HepG2 (cell line): ENCODE measurements at regions not wholly inside any gene's neighbourhood (a gene's known extent, or its start where the extent isn't known, plus 50 kb on each side); places are given as distances from the start of the nearest gene placed in this dataset.

Source experiments
- ATAC-seq: fragments of 200-7000 bp; cut with Tn5 transposase; 3 replicates; pipeline ENCODE4 v1.9.1; 2020; ENCODE audit warnings: mild to moderate bottlenecking, moderate library complexity
- BruUV-seq: library from RNA; stranded (reverse); fragments of 400-500 nt; replicated peaks from 2 replicates; lab custom pipeline; 2021; lab: Mats Ljungman, UMichigan
- CTCF ChIA-PET: fragments of 300-600 bp; formaldehyde crosslinking; extraction: SDS; loops from one replicate; lab custom pipeline; 2021; ENCODE audit warnings: low total read pairs, inconsistent platforms, low intra/inter-chr PET ratio; lab: Yijun Ruan, JAX
- POLR2A ChIA-PET: fragments of 350-600 bp; sonication (Branson Sonifier 250); formaldehyde crosslinking; loops from one replicate; lab custom pipeline; 2020; ENCODE audit warnings: antibody characterized with exemption, inconsistent platforms; lab: Yijun Ruan, JAX
- DNase-seq: peaks from one replicate; pipeline ENCODE4 v3.0.0-alpha.2; 2015; ENCODE audit warnings: low spot score
- FAIRE-seq: peaks from 3 replicates; lab custom pipeline; 2011; peaks lifted over from hg19 to GRCh38; lab: Jason Lieb, UNC
- H2AFZ ChIP-seq: one replicate; pipeline ENCODE4 v1.6.1; 2011; ENCODE audit warnings: low read length, inconsistent platforms
- H3K27ac ChIP-seq: fragments of 300-600 bp; 3 replicates; pipeline ENCODE4 v1.8.0; 2011; ENCODE audit warnings: mixed run types, mild to moderate bottlenecking, mixed read lengths, low read length, inconsistent platforms; ENCODE audit not compliant: insufficient read depth; ENCODE audit errors: extremely low read length
- H3K27me3 ChIP-seq, 2 experiments: fragments of 200-600 bp in 1 of 2; 2 replicates in 1 of 2; 3 replicates in 1 of 2; pipeline versions ENCODE4 v1.6.0 to v1.8.0; 2011; ENCODE audit warnings: low read length in 2 of 2, mild to moderate bottlenecking in 2 of 2, moderate library complexity in 2 of 2, inconsistent platforms in 1 of 2; ENCODE audit not compliant: insufficient read depth in 2 of 2, control insufficient read depth in 1 of 2
- H3K36me3 ChIP-seq, 2 experiments: fragments of 200-600 bp in 1 of 2; replicated peaks in 1 of 2; 2 replicates in 1 of 2; 3 replicates in 1 of 2; pipeline versions ENCODE4 v1.5.1 to v1.8.0; 2011; ENCODE audit warnings: low read length in 2 of 2, inconsistent platforms in 1 of 2; ENCODE audit not compliant: insufficient read depth in 2 of 2, control insufficient read depth in 1 of 2
- H3K4me1 ChIP-seq: 2 replicates; pipeline ENCODE4 v1.5.1; 2012; ENCODE audit warnings: low read length, inconsistent platforms; ENCODE audit not compliant: insufficient read depth
- H3K4me2 ChIP-seq: 2 replicates; pipeline ENCODE4 v1.6.0; 2011; ENCODE audit warnings: low read depth, low read length, inconsistent platforms
- H3K4me3 ChIP-seq, 3 experiments: fragments of 200-600 bp in 1 of 3; sonication (generic), shearing (Covaris generic) in 1 of 3; replicated peaks in 1 of 3; 2 replicates each; pipeline ENCODE4 v1.5.1; 2011 to 2016; ENCODE audit warnings: low read length in 3 of 3, inconsistent platforms in 2 of 3, low read depth in 2 of 3, mild to moderate bottlenecking in 2 of 3, control low read depth in 1 of 3, mixed read lengths in 1 of 3; ENCODE audit not compliant: insufficient read depth in 1 of 3
- H3K79me2 ChIP-seq: one replicate; pipeline ENCODE4 v1.6.1; 2011; ENCODE audit warnings: low read length, inconsistent platforms; ENCODE audit not compliant: insufficient read depth
- H3K9ac ChIP-seq: 2 replicates; pipeline ENCODE4 v1.6.0; 2011; ENCODE audit warnings: mild to moderate bottlenecking, low read depth, low read length, inconsistent platforms; ENCODE audit not compliant: insufficient read depth
- H3K9me3 ChIP-seq: 2 replicates; pipeline ENCODE4 v1.5.1; 2012; ENCODE audit warnings: mild to moderate bottlenecking, low read length
- H4K20me1 ChIP-seq: 2 replicates; pipeline ENCODE4 v1.6.0; 2011; ENCODE audit warnings: inconsistent platforms, mild to moderate bottlenecking, low read length, moderate library complexity; ENCODE audit not compliant: insufficient read depth
- ATF2 ChIP-seq: sonication (generic); formaldehyde crosslinking; IDR thresholded peaks from 2 replicates; pipeline ENCODE4 v1.4.0; 2020; ENCODE audit warnings: missing genetic modification reagents
- DNMT1 ChIP-seq: sonication (generic); formaldehyde crosslinking; IDR thresholded peaks from 2 replicates; pipeline ENCODE4 v1.5.1; 2020; ENCODE audit warnings: mild to moderate bottlenecking, missing genetic modification reagents
- DRAP1 ChIP-seq: IDR thresholded peaks from 2 replicates; pipeline ENCODE4 v1.6.1; 2016; ENCODE audit warnings: missing genetic modification reagents, missing compliant biosample characterization
- HDAC6 ChIP-seq: fragments of 200-600 bp; sonication (generic); IDR thresholded peaks from 2 replicates; pipeline ENCODE4 v1.7.0; 2017; ENCODE audit warnings: mild to moderate bottlenecking, antibody characterized with exemption, low read length, low read depth
- ISL2 ChIP-seq: sonication (generic); formaldehyde crosslinking; IDR thresholded peaks from 2 replicates; pipeline ENCODE4 v1.5.0; 2020; ENCODE audit warnings: missing genetic modification reagents
- SP2 ChIP-seq: sonication (generic); formaldehyde crosslinking; IDR thresholded peaks from 2 replicates; pipeline ENCODE4 v1.5.1; 2020; ENCODE audit warnings: mild to moderate bottlenecking, missing genetic modification reagents
- ZMAT3 ChIP-seq: sonication (generic); formaldehyde crosslinking; conservative IDR thresholded peaks from 2 replicates; pipeline ENCODE4 v1.7.0; 2021; ENCODE audit warnings: missing genetic modification reagents
- ZNF713 ChIP-seq: sonication (generic); formaldehyde crosslinking; IDR thresholded peaks from 2 replicates; pipeline ENCODE4 v1.4.0; 2020; ENCODE audit warnings: mild to moderate bottlenecking, missing genetic modification reagents
- ZNF883 ChIP-seq: sonication (generic); formaldehyde crosslinking; IDR thresholded peaks from 2 replicates; pipeline ENCODE4 v1.5.1; 2020; ENCODE audit warnings: mild to moderate bottlenecking, missing genetic modification reagents; ENCODE audit errors: not compliant biosample characterization
- ZSCAN30 ChIP-seq: sonication (generic); formaldehyde crosslinking; IDR thresholded peaks from 2 replicates; pipeline ENCODE4 v1.5.0; 2020; ENCODE audit warnings: mild to moderate bottlenecking, missing genetic modification reagents
- WGBS: methylation state at CpG from one replicate; pipeline ENCODE4 v1.1.6; 2017; ENCODE audit warnings: low lambda C conversion rate; 5-methylcytosine and 5-hydroxymethylcytosine counted together
- in situ Hi-C: cut with HindIII; loops from 2 replicates; pipeline ENCODE4 v1.10.0; 2017; ENCODE audit warnings: low pct_unique_long_range_greater_than_20kb; ENCODE audit not compliant: extremely low pct_ligation_motif_present
- intact Hi-C: fragments of 100-400 bp; cut with micrococcal nuclease; formaldehyde crosslinking; loops from one replicate; pipeline ENCODE4 v1.10.0; 2022; ENCODE audit not compliant: unreplicated experiment

DNA sequence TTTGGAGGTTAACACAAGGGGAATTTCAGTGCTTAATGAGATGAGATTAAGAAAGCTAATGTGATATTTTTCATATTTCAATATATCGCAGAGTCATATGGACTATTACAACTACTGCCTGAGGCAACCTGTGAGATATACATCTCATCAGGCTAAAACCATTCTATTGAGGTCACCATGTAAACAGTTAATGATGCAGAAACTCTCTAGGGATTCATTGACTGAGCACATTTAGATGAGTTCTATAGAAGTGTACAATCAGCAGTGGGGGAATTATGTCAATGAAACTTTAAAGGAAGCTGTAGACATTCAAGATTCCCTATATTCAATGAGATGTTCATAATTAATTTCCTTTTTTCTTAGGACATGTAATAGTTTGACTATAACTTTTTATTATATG, 687.4 kb upstream of the SYT4 start:
- no TSS peak for BruUV-seq
- Histone ChIP-seq H4K20me1 (no peaks in the 10 kb centered on the region), H3K9me3 (peaks cover 33% of the 10 kb centered on the region; the same call in 1 of the 2 replicates), H3K4me3 (no peak overlapping the region), H3K27me3 (no peaks in the 10 kb centered on the region), H3K9ac (no peak overlapping the region), H3K36me3 (no peaks in the 10 kb centered on the region), H3K79me2 (no peaks in the 10 kb centered on the region), H3K4me2 (no peak overlapping the region), H3K4me1 (no peaks in the 10 kb centered on the region), H3K27ac (no peak overlapping the region), H2AFZ (no peak overlapping the region)
- 44% methylated on average over 1 of the region's 1 CpG for WGBS
- POLR2A ChIA-PET: no interaction called here
- intact Hi-C loops: no loop called here
- in situ Hi-C loops: no loop called here
- DNase-seq: no peak
- CTCF ChIA-PET: no interaction called here
- FAIRE-seq: no peak
- ATAC-seq: no peak
- TF ChIP-seq ZSCAN30 (CRISPR knock-in tag) (no peak), ATF2 (CRISPR knock-in tag) (no peak), ZNF883 (CRISPR knock-in tag) (no peak), HDAC6 (no peak), ISL2 (CRISPR knock-in tag) (no peak), SP2 (no peak), ZNF713 (CRISPR knock-in tag) (no peak), DRAP1 (no peak), DNMT1 (CRISPR knock-in tag) (no peak), ZMAT3 (CRISPR knock-in tag) (no peak)
